Trophoblast cell (in vitro differentiated cells and primary cell): ENCODE measurements at regions not wholly inside any gene's neighbourhood (a gene's known extent, or its start where the extent isn't known, plus 50 kb on each side); places are given as distances from the start of the nearest gene placed in this dataset.

Source experiments
- DNase-seq, 2 donors: peaks; one replicate each; pipeline ENCODE4 v3.0.0-alpha.2; 2016
- H2AFZ ChIP-seq: 2 replicates; pipeline ENCODE4 v1.6.1; 2013; ENCODE audit warnings: low read length, moderate library complexity, mild to moderate bottlenecking; ENCODE audit not compliant: insufficient read depth, poor library complexity
- H2AK5ac ChIP-seq: 2 replicates; pipeline ENCODE4 v1.6.1; 2013; ENCODE audit warnings: mild to moderate bottlenecking, low read length
- H2BK120ac ChIP-seq: 2 replicates; pipeline ENCODE4 v1.6.1; 2013; ENCODE audit warnings: low read length, mild to moderate bottlenecking, moderate library complexity; ENCODE audit not compliant: insufficient read depth, poor library complexity
- H2BK12ac ChIP-seq: 2 replicates; pipeline ENCODE4 v1.6.1; 2013; ENCODE audit warnings: mild to moderate bottlenecking, low read length, moderate library complexity
- H2BK5ac ChIP-seq: 2 replicates; pipeline ENCODE4 v1.6.1; 2013; ENCODE audit warnings: low read length, low read depth, moderate library complexity, mild to moderate bottlenecking; ENCODE audit not compliant: poor library complexity
- H3K14ac ChIP-seq: 2 replicates; pipeline ENCODE4 v1.6.1; 2013; ENCODE audit warnings: mild to moderate bottlenecking, low read length
- H3K18ac ChIP-seq: 2 replicates; pipeline ENCODE4 v1.6.1; 2013; ENCODE audit warnings: mild to moderate bottlenecking, low read length
- H3K23ac ChIP-seq: 2 replicates; pipeline ENCODE4 v1.6.1; 2013; ENCODE audit warnings: low read length
- H3K27ac ChIP-seq: 2 replicates; pipeline ENCODE4 v1.5.1; 2013; ENCODE audit warnings: low read depth, mild to moderate bottlenecking, inconsistent platforms, low read length, moderate library complexity
- H3K27me3 ChIP-seq: 2 replicates; pipeline ENCODE4 v1.6.1; 2013; ENCODE audit warnings: inconsistent platforms, mild to moderate bottlenecking, low read length, moderate library complexity; ENCODE audit not compliant: insufficient read depth
- H3K36me3 ChIP-seq, 2 experiments: 1 replicate in 1 of 2; 2 replicates in 1 of 2; pipeline ENCODE4 v1.6.1; 2013; ENCODE audit warnings: low read length in 2 of 2, mild to moderate bottlenecking in 2 of 2, moderate library complexity in 1 of 2; ENCODE audit not compliant: insufficient read depth in 2 of 2, control insufficient read depth in 1 of 2
- H3K4ac ChIP-seq: 2 replicates; pipeline ENCODE4 v1.6.1; 2013; ENCODE audit warnings: low read depth, mild to moderate bottlenecking, low read length, moderate library complexity
- H3K4me1 ChIP-seq, 2 experiments: 1 replicate in 1 of 2; 2 replicates in 1 of 2; pipeline ENCODE4 v1.6.1; 2013; ENCODE audit warnings: low read length in 2 of 2, mild to moderate bottlenecking in 2 of 2, moderate library complexity in 1 of 2; ENCODE audit not compliant: insufficient read depth in 2 of 2, control insufficient read depth in 1 of 2
- H3K4me2 ChIP-seq: 2 replicates; pipeline ENCODE4 v1.6.1; 2013; ENCODE audit warnings: inconsistent platforms, mild to moderate bottlenecking, low read length, moderate library complexity
- H3K4me3 ChIP-seq: 2 replicates; pipeline ENCODE4 v1.5.1; 2013; ENCODE audit warnings: mild to moderate bottlenecking, low read depth, low read length, inconsistent platforms
- H3K79me1 ChIP-seq: one replicate; pipeline ENCODE4 v1.6.1; 2013; ENCODE audit warnings: low read length
- H3K79me2 ChIP-seq: 2 replicates; pipeline ENCODE4 v1.6.1; 2013; ENCODE audit warnings: low read length, mild to moderate bottlenecking; ENCODE audit not compliant: control insufficient read depth, insufficient read depth, poor library complexity
- H3K9ac ChIP-seq: 2 replicates; pipeline ENCODE4 v1.6.1; 2013; ENCODE audit warnings: mild to moderate bottlenecking, low read length
- H3K9me3 ChIP-seq: 2 replicates; pipeline ENCODE4 v1.6.1; 2013; ENCODE audit warnings: low read depth, mild to moderate bottlenecking, control low read depth, inconsistent platforms, low read length; ENCODE audit not compliant: insufficient read depth
- H4K12ac ChIP-seq: 2 replicates; pipeline ENCODE4 v1.6.1; 2013; ENCODE audit warnings: low read depth, mild to moderate bottlenecking, low read length, moderate library complexity
- H4K8ac ChIP-seq: 2 replicates; pipeline ENCODE4 v1.6.1; 2013; ENCODE audit warnings: low read depth, mild to moderate bottlenecking, low read length, moderate library complexity
- H4K91ac ChIP-seq: one replicate; pipeline ENCODE4 v1.6.1; 2013; ENCODE audit warnings: low read depth, mild to moderate bottlenecking, low read length, moderate library complexity
- WGBS: extraction: QIAGEN DNeasy Blood & Tissue Kit; methylation state at CpG from one replicate; pipeline ENCODE4 v1.1.7; 2013; ENCODE audit warnings: missing lambda C conversion rate; ENCODE audit not compliant: insufficient read length, insufficient coverage; ENCODE audit errors: extremely low coverage; 5-methylcytosine and 5-hydroxymethylcytosine counted together

GRCh38 chr5:179439181-179439985, 94.1 kb upstream of the ADAMTS2 start:
- peak overlapping the region; percentile 57 for H4K91ac ChIP-seq
- H3K79me2 ChIP-seq: no peaks in the 10 kb centered on the region
- H3K14ac ChIP-seq: no peak overlapping the region
- no peak overlapping the region for H2AFZ ChIP-seq
- peaks cover 10% of the 10 kb centered on the region for H3K79me1 ChIP-seq
- peaks cover 13 to 24% of the 10 kb centered on the region in 2 experiments for H3K4me1 ChIP-seq
- H3K9ac ChIP-seq: no peak overlapping the region
- H3K36me3 ChIP-seq: no peaks in the 10 kb centered on the region
- peaks cover 6% of the 10 kb centered on the region for H3K9me3 ChIP-seq
- no peak overlapping the region for H3K4ac ChIP-seq
- H3K23ac ChIP-seq: no peak overlapping the region
- H4K8ac ChIP-seq: no peak overlapping the region
- H3K27ac ChIP-seq: no peak overlapping the region
- no peak overlapping the region for H3K4me2 ChIP-seq
- H2BK120ac ChIP-seq: no peak overlapping the region
- no peak overlapping the region for H3K18ac ChIP-seq
- DNase-seq: no peak
- H2AK5ac ChIP-seq: peak overlapping the region; percentile 24
- no peak overlapping the region for H2BK5ac ChIP-seq
- peak overlapping the region; percentile 33 for H2BK12ac ChIP-seq
- H4K12ac ChIP-seq: no peak overlapping the region
- no peak overlapping the region for H3K4me3 ChIP-seq
- no peaks in the 10 kb centered on the region for H3K27me3 ChIP-seq
- no CpG with 5 or more reads among the region's 22 CpGs for WGBS

DNA sequence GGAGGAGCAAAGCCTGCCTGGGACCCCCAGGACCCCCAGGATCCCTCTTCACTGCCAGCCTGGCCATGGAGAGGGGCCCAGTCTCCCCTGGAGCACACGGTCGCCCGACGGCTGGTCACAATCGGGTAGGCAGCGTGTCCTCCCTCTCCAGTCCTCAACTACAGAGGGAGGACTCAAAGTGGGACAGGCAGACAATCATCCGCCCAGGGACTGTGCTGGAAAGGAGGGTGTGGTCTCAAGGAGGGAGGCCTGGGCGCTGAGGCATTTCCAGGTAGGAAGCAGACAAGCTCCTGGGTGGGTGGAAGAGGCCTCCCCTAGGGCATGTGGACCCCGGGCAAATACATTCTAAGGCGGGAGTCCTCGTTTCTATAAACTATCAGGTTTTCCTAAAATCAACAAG, 93.2 kb upstream of the ADAMTS2 start:
- DNase-seq: no peak
- H3K27me3 ChIP-seq: no peaks in the 10 kb centered on the region
- H3K36me3 ChIP-seq: no peaks in the 10 kb centered on the region
- H2AFZ ChIP-seq: no peak overlapping the region
- peaks cover 10% of the 10 kb centered on the region for H3K79me1 ChIP-seq
- H3K9ac ChIP-seq: no peak overlapping the region
- no CpG with 5 or more reads among the region's 11 CpGs for WGBS
- H4K8ac ChIP-seq: peak overlapping the region; percentile 40
- H2BK12ac ChIP-seq: peak overlapping the region; percentile 61
- H3K27ac ChIP-seq: peak overlapping the region; percentile 59
- peak overlapping the region; percentile 46 for H2BK120ac ChIP-seq
- peaks cover 6% of the 10 kb centered on the region for H3K9me3 ChIP-seq
- H2AK5ac ChIP-seq: peak overlapping the region; percentile 3
- H3K23ac ChIP-seq: no peak overlapping the region
- H3K14ac ChIP-seq: peak overlapping the region; percentile 74
- peaks cover 13 to 24% of the 10 kb centered on the region in 2 experiments for H3K4me1 ChIP-seq
- no peak overlapping the region for H3K4me2 ChIP-seq
- H3K79me2 ChIP-seq: no peaks in the 10 kb centered on the region
- H3K4ac ChIP-seq: peak overlapping the region; percentile 4
- H4K91ac ChIP-seq: peak overlapping the region; percentile 57
- peak overlapping the region; percentile 18 for H2BK5ac ChIP-seq
- H3K4me3 ChIP-seq: no peak overlapping the region
- peak overlapping the region; percentile 12 for H3K18ac ChIP-seq
- H4K12ac ChIP-seq: no peak overlapping the region

DNA sequence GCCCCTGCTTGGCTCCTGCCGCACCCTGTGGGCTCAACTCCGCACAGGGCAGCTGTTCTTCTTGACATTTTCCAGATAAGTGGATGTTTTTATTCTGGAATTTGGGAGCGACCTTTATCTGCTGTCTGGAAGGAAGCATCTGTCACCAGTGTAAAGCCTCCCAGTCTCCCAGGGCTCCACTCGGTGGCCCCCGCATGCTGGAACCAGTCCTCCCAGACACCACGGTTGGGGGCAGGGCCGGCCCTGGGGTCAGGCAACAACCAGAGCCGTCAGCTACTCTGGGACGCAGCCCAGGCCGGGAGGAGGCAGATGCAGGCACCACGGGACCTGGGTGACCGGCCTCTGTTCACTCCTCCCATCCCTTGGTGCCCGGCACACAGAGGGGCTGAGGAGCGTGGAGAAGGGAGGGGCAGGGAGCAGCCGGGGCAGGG, 92.8 kb upstream of the ADAMTS2 start:
- Histone ChIP-seq H2BK5ac (peak overlapping the region; percentile 42), H3K23ac (no peak overlapping the region)
- no CpG with 5 or more reads among the region's 15 CpGs for WGBS

DNA sequence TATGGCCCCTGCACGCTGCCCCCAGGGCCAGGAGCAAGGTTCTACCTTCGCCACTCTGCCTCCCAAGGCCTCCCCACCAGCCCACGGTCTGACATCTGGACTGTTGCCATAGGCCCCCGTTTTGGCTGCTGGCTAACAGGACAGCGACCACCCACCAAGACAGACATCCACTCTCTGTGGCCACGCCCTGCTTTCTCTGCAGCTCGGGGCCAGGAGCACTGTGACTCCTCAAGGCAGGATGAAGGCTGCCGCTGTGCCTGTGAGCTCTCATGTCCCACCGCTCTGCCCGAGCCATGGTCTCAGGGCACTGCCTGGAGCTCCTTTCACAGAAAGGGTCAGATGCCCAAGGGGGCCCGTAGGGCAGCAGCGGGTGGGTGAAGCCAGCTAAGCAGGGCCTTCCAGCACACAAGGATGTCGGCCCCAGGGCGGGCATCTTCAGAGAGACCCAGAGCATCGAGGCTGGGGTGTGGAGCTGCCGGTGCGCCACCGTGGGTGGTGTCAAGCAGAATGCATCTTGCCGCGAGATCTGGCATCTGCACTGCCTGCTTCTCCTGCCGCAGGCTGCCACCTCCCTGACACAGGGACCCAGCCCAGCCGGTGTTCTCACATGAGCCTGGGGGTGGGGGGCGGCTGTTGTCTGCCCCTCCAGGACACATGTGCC, 92.2 kb upstream of the ADAMTS2 start:
- Histone ChIP-seq H2AFZ (no peak overlapping the region), H3K36me3 (no peaks in the 10 kb centered on the region), H4K91ac (peak overlapping the region; percentile 29), H3K4me1 (peaks cover 13 to 24% of the 10 kb centered on the region in 2 experiments), H3K4me3 (no peak overlapping the region), H3K9ac (no peak overlapping the region), H3K27ac (peak overlapping the region; percentile 39), H2BK5ac (peak overlapping the region; percentile 42), H4K12ac (no peak overlapping the region), H2BK12ac (peak overlapping the region; percentile 29), H3K18ac (no peak overlapping the region), H3K79me1 (peaks cover 10% of the 10 kb centered on the region), H3K4ac (no peak overlapping the region), H3K9me3 (peaks cover 11% of the 10 kb centered on the region), H2BK120ac (peak overlapping the region; percentile 59), H3K23ac (no peak overlapping the region), H4K8ac (peak overlapping the region; percentile 51), H3K27me3 (no peaks in the 10 kb centered on the region), H3K4me2 (no peak overlapping the region), H3K79me2 (no peaks in the 10 kb centered on the region), H2AK5ac (peak overlapping the region; percentile 13), H3K14ac (peak overlapping the region; percentile 50)
- DNase-seq: no peak
- WGBS: no CpG with 5 or more reads among the region's 23 CpGs

More for the DNA sequence above, 92.8 kb upstream of the ADAMTS2 start:
- peak overlapping the region; percentile 74 for H3K14ac ChIP-seq
- peaks cover 8% of the 10 kb centered on the region for H3K9me3 ChIP-seq
- no peaks in the 10 kb centered on the region for H3K36me3 ChIP-seq
- H2AK5ac ChIP-seq: no peak overlapping the region
- no peak overlapping the region for H3K9ac ChIP-seq
- peaks cover 10% of the 10 kb centered on the region for H3K79me1 ChIP-seq
- H4K12ac ChIP-seq: no peak overlapping the region
- peak overlapping the region; percentile 51 for H4K8ac ChIP-seq
- peak overlapping the region; percentile 61 for H2BK12ac ChIP-seq
- no peak overlapping the region for H3K4me2 ChIP-seq
- peak overlapping the region; percentile 59 for H3K27ac ChIP-seq
- no peaks in the 10 kb centered on the region for H3K27me3 ChIP-seq
- H3K4ac ChIP-seq: no peak overlapping the region
- H3K18ac ChIP-seq: peak overlapping the region; percentile 12
- H3K79me2 ChIP-seq: no peaks in the 10 kb centered on the region
- no peak overlapping the region for H2AFZ ChIP-seq
- H3K4me1 ChIP-seq: peaks cover 13 to 24% of the 10 kb centered on the region in 2 experiments
- no peak overlapping the region for H3K4me3 ChIP-seq
- H2BK120ac ChIP-seq: peak overlapping the region; percentile 59
- peak in 1 of 2 donors; percentile 18 for DNase-seq
- peak overlapping the region; percentile 57 for H4K91ac ChIP-seq
